Left colon (tissue), 2 donors: ENCODE measurements at regions not wholly inside any gene's neighbourhood (a gene's known extent, or its start where the extent isn't known, plus 50 kb on each side); places are given as distances from the start of the nearest gene placed in this dataset.

Experiments used
- ATAC-seq: fragments of 200-7000 bp; cut with Tn5 transposase; one replicate; pipeline ENCODE4 v1.9.1; 2020; ENCODE audit warnings: mild to moderate bottlenecking, moderate library complexity
- DNase-seq, 2 donors: peaks; one replicate each; pipeline ENCODE4 v3.0.0-alpha.2; 2020
- intact Hi-C, 2 donors: fragments of 100-400 bp; cut with DNase I in 1 of 2; cut with micrococcal nuclease in 1 of 2; formaldehyde crosslinking; loops; one replicate each; pipeline versions ENCODE4 v1.11.2 to v1.14.0; 2022; cut with DNase I, micrococcal nuclease
- donor health status: DM: no; HTN: no; CAD: no.
- donor health status: DM: yes; HTN: yes; CAD: no.

- DNase-seq (no peak), ATAC-seq (no peak)
- intact Hi-C loops, result no loop called here
Measured at GRCh38 chr20:20950620-20951019, 155.5 kb downstream of the LINC00237 start.

- intact Hi-C loops, result no loop called here
- no peak for ATAC-seq
- DNase-seq, result no peak
Measured at GRCh38 chr20:20946122-20946759, 159.9 kb downstream of the LINC00237 start.

GRCh38 chr20:20941468-20941889 lies 164.7 kb downstream of the LINC00237 start:
- no peak for DNase-seq
- intact Hi-C loops, result no loop called here
- ATAC-seq, result no peak

- intact Hi-C loops, result no loop called here
- ATAC-seq, result no peak
- no peak for DNase-seq
Measured at GRCh38 chr20:20939006-20939405, 167.2 kb downstream of the LINC00237 start.

GRCh38 chr20:20938599-20938998 lies 167.6 kb downstream of the LINC00237 start:
- ATAC-seq, result no peak
- intact Hi-C loops, result no loop called here
- DNase-seq, result no peak

GRCh38 chr20:20938131-20938530 lies 168.0 kb downstream of the LINC00237 start:
- ATAC-seq, result no peak
- intact Hi-C loops, result no loop called here
- DNase-seq, result no peak

GRCh38 chr20:20933142-20933958 lies 172.8 kb downstream of the LINC00237 start:
- no peak for ATAC-seq
- DNase-seq, result no peak
- intact Hi-C loops, result no loop called here

- DNase-seq (no peak), ATAC-seq (no peak)
- intact Hi-C loops, result no loop called here
Measured at GRCh38 chr20:20932156-20932555, 174.0 kb downstream of the LINC00237 start.

- DNase-seq (no peak), ATAC-seq (no peak)
- intact Hi-C loops, result no loop called here
Measured at GRCh38 chr20:20931632-20932031, 174.5 kb downstream of the LINC00237 start.

GRCh38 chr20:20931024-20931423 lies 175.1 kb downstream of the LINC00237 start:
- intact Hi-C loops, result no loop called here
- DNase-seq (no peak), ATAC-seq (no peak)

GRCh38 chr20:20930500-20930899 lies 175.7 kb downstream of the LINC00237 start:
- intact Hi-C loops, result no loop called here
- ATAC-seq (no peak), DNase-seq (no peak)

GRCh38 chr20:20929341-20929740 lies 176.8 kb downstream of the LINC00237 start:
- DNase-seq (no peak), ATAC-seq (no peak)
- intact Hi-C loops, result no loop called here

- no peak for DNase-seq
- ATAC-seq, result no peak
- intact Hi-C loops, result no loop called here
Measured at GRCh38 chr20:20926222-20926905, 179.8 kb downstream of the LINC00237 start.

GRCh38 chr20:20920433-20920832 lies 185.7 kb downstream of the LINC00237 start:
- intact Hi-C loops, result no loop called here
- no peak for DNase-seq
- ATAC-seq, result no peak

GRCh38 chr20:20915844-20916243 lies 190.3 kb downstream of the LINC00237 start:
- DNase-seq, result no peak

GRCh38 chr20:20904501-20904831 lies 192.0 kb upstream of the RALGAPA2 start:
- ATAC-seq (no peak), DNase-seq (no peak)
- intact Hi-C loops, result no loop called here

More at GRCh38 chr20:20915844-20916243, 190.3 kb downstream of the LINC00237 start:
- no peak for ATAC-seq
- intact Hi-C loops, result no loop called here

- no peak for ATAC-seq
- intact Hi-C loops, result no loop called here
Measured at GRCh38 chr20:20903773-20904500, 191.5 kb upstream of the RALGAPA2 start.

GRCh38 chr20:20897922-20898321 lies 185.5 kb upstream of the RALGAPA2 start:
- ATAC-seq (no peak), DNase-seq (no peak)
- intact Hi-C loops, result no loop called here

More at GRCh38 chr20:20903773-20904500, 191.5 kb upstream of the RALGAPA2 start:
- DNase-seq, result no peak

GRCh38 chr20:20897145-20897544 lies 184.7 kb upstream of the RALGAPA2 start:
- DNase-seq (no peak), ATAC-seq (no peak)
- intact Hi-C loops, result no loop called here
